ENCODE measurements at regions not wholly inside any gene's neighbourhood (a gene's known extent, or its start where the extent isn't known, plus 50 kb on each side); places are given as distances from the start of the nearest gene placed in this dataset.

GRCh38 chr5:115686051-115686737 is 60.4 kb upstream of the TMED7 start:
- Histone ChIP-seq H3K4me3 (replicated peaks in 1 of 3; ENCODE audit: insufficient read depth in 1 of 3, low read depth in 2 of 3, low read length in 3 of 3) (no peak overlapping the region), H3K27me3 (ENCODE audit: control insufficient read depth in 1 of 2, insufficient read depth in 2 of 2, low read length in 2 of 2) (no peaks in the 10 kb centered on the region), H3K4me1 (ENCODE audit: insufficient read depth, low read length) (no peaks in the 10 kb centered on the region), H3K79me2 (ENCODE audit: insufficient read depth, low read length) (no peaks in the 10 kb centered on the region), H3K27ac (ENCODE audit: extremely low read length, insufficient read depth, low read length) (no peak overlapping the region), H4K20me1 (ENCODE audit: insufficient read depth, low read length) (no peaks in the 10 kb centered on the region), H2AFZ (ENCODE audit: low read length) (no peak overlapping the region), H3K9me3 (ENCODE audit: low read length) (no peaks in the 10 kb centered on the region), H3K36me3 (replicated peaks in 1 of 2; ENCODE audit: control insufficient read depth in 1 of 2, insufficient read depth in 2 of 2, low read length in 2 of 2) (no peaks in the 10 kb centered on the region), H3K4me2 (ENCODE audit: low read depth, low read length) (no peak overlapping the region), H3K9ac (ENCODE audit: insufficient read depth, low read depth, low read length) (no peak overlapping the region)
- 41% methylated on average over 5 of the region's 5 CpGs for WGBS (ENCODE audit: low lambda C conversion rate)
- DNase-seq (ENCODE audit: low spot score) = no peak
- BruUV-seq (replicated peaks) = no TSS peak
- in situ Hi-C loops (cut with HindIII; ENCODE audit: extremely low pct_ligation_motif_present, low pct_unique_long_range_greater_than_20kb) (no loop called here), intact Hi-C loops (cut with micrococcal nuclease; ENCODE audit: unreplicated experiment) (no loop called here)
- ChIA-PET CTCF (ENCODE audit: low intra/inter-chr PET ratio, low total read pairs) (no interaction called here), POLR2A (no interaction called here)
- TF ChIP-seq EHMT2 (IDR thresholded peaks at IDR 0.05; ENCODE audit: borderline replicate concordance, low read depth, low read length) = no peak
- TF ChIP-seq ZBTB20 (CRISPR knock-in tag; IDR thresholded peaks at IDR 0.05; ENCODE audit: borderline replicate concordance, low read depth) = no peak
- TF ChIP-seq SCMH1 (CRISPR knock-in tag; IDR thresholded peaks at IDR 0.05; ENCODE audit: borderline replicate concordance) = no peak
- TF ChIP-seq, protein P1, sequence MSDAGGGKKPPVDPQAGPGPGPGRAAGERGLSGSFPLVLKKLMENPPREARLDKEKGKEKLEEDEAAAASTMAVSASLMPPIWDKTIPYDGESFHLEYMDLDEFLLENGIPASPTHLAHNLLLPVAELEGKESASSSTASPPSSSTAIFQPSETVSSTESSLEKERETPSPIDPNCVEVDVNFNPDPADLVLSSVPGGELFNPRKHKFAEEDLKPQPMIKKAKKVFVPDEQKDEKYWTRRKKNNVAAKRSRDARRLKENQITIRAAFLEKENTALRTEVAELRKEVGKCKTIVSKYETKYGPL (CRISPR knock-in tag; IDR thresholded peaks at IDR 0.05) = no peak
- TF ChIP-seq ZNF263 (CRISPR knock-in tag; IDR thresholded peaks at IDR 0.05) = no peak
- TF ChIP-seq, protein P2, sequence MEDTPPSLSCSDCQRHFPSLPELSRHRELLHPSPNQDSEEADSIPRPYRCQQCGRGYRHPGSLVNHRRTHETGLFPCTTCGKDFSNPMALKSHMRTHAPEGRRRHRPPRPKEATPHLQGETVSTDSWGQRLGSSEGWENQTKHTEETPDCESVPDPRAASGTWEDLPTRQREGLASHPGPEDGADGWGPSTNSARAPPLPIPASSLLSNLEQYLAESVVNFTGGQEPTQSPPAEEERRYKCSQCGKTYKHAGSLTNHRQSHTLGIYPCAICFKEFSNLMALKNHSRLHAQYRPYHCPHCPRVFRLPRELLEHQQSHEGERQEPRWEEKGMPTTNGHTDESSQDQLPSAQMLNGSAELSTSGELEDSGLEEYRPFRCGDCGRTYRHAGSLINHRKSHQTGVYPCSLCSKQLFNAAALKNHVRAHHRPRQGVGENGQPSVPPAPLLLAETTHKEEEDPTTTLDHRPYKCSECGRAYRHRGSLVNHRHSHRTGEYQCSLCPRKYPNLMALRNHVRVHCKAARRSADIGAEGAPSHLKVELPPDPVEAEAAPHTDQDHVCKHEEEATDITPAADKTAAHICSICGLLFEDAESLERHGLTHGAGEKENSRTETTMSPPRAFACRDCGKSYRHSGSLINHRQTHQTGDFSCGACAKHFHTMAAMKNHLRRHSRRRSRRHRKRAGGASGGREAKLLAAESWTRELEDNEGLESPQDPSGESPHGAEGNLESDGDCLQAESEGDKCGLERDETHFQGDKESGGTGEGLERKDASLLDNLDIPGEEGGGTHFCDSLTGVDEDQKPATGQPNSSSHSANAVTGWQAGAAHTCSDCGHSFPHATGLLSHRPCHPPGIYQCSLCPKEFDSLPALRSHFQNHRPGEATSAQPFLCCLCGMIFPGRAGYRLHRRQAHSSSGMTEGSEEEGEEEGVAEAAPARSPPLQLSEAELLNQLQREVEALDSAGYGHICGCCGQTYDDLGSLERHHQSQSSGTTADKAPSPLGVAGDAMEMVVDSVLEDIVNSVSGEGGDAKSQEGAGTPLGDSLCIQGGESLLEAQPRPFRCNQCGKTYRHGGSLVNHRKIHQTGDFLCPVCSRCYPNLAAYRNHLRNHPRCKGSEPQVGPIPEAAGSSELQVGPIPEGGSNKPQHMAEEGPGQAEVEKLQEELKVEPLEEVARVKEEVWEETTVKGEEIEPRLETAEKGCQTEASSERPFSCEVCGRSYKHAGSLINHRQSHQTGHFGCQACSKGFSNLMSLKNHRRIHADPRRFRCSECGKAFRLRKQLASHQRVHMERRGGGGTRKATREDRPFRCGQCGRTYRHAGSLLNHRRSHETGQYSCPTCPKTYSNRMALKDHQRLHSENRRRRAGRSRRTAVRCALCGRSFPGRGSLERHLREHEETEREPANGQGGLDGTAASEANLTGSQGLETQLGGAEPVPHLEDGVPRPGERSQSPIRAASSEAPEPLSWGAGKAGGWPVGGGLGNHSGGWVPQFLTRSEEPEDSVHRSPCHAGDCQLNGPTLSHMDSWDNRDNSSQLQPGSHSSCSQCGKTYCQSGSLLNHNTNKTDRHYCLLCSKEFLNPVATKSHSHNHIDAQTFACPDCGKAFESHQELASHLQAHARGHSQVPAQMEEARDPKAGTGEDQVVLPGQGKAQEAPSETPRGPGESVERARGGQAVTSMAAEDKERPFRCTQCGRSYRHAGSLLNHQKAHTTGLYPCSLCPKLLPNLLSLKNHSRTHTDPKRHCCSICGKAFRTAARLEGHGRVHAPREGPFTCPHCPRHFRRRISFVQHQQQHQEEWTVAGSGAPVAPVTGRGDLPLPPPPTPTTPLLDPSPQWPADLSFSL (CRISPR knock-in tag; IDR thresholded peaks at IDR 0.05) = no peak
- TF ChIP-seq HHEX (CRISPR knock-in tag; IDR thresholded peaks at IDR 0.05) = no peak
- no peak for TF ChIP-seq ARNT (IDR thresholded peaks at IDR 0.05)
- TF ChIP-seq ZNF605 (CRISPR knock-in tag; IDR thresholded peaks at IDR 0.05) = no peak
- no peak for TF ChIP-seq ZNF101 (CRISPR knock-in tag; IDR thresholded peaks at IDR 0.05; ENCODE audit: borderline replicate concordance, low read depth)
- TF ChIP-seq, protein P3, sequence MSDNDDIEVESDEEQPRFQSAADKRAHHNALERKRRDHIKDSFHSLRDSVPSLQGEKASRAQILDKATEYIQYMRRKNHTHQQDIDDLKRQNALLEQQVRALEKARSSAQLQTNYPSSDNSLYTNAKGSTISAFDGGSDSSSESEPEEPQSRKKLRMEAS (IDR thresholded peaks at IDR 0.05) = no peak
- no peak for TF ChIP-seq ATF7 (IDR thresholded peaks at IDR 0.05)
- TF ChIP-seq ATF7 (CRISPR knock-in tag; IDR thresholded peaks at IDR 0.05) = no peak
- TF ChIP-seq SIX1 (CRISPR knock-in tag; IDR thresholded peaks at IDR 0.05; ENCODE audit: borderline replicate concordance) = no peak
- no peak for TF ChIP-seq NR2F6 (IDR thresholded peaks at IDR 0.05)
- TF ChIP-seq NR2F6 (CRISPR knock-in tag; IDR thresholded peaks at IDR 0.05) = no peak
- ATAC-seq = no peak
- FAIRE-seq = no peak

Measured in HepG2 (cell line).